Endodermal cell (in vitro differentiated cells): ENCODE measurements at regions not wholly inside any gene's neighbourhood (a gene's known extent, or its start where the extent isn't known, plus 50 kb on each side); places are given as distances from the start of the nearest gene placed in this dataset.

Experiments
- DNase-seq: peaks from one replicate; pipeline ENCODE4 v3.0.0-alpha.2; 2017
- H3K27ac ChIP-seq: 2 replicates; pipeline ENCODE4 v1.5.1; 2013; ENCODE audit warnings: mild to moderate bottlenecking, low read depth, low read length, moderate library complexity
- H3K27me3 ChIP-seq: 2 replicates; pipeline ENCODE4 v1.6.1; 2013; ENCODE audit warnings: mild to moderate bottlenecking, low read length, moderate library complexity; ENCODE audit not compliant: insufficient read depth, control insufficient read depth, poor library complexity, severe bottlenecking
- H3K36me3 ChIP-seq: 2 replicates; pipeline ENCODE4 v1.7.0; 2013; ENCODE audit warnings: mild to moderate bottlenecking, low read length, moderate library complexity; ENCODE audit not compliant: control insufficient read depth, insufficient read depth
- H3K4me1 ChIP-seq: one replicate; pipeline ENCODE4 v1.7.0; 2013; ENCODE audit warnings: low read length; ENCODE audit not compliant: control insufficient read depth, insufficient read depth
- H3K4me3 ChIP-seq: 2 replicates; pipeline ENCODE4 v1.5.1; 2013; ENCODE audit warnings: mild to moderate bottlenecking, low read length, moderate library complexity
- H3K9ac ChIP-seq: 2 replicates; pipeline ENCODE4 v1.6.1; 2013; ENCODE audit warnings: mild to moderate bottlenecking, low read length, moderate library complexity; ENCODE audit not compliant: poor library complexity, severe bottlenecking; ENCODE audit errors: extremely low read depth
- H3K9me3 ChIP-seq: 2 replicates; pipeline ENCODE4 v1.6.1; 2013; ENCODE audit warnings: mild to moderate bottlenecking, low read length, moderate library complexity; ENCODE audit not compliant: control insufficient read depth
- H3K27ac Mint-ChIP-seq: 2 replicates; pipeline ENCODE4 v1.8.0; 2020; ENCODE audit warnings: mixed read lengths
- H3K27me3 Mint-ChIP-seq: 2 replicates; pipeline ENCODE4 v1.8.0; 2021; ENCODE audit warnings: mild to moderate bottlenecking, mixed read lengths; ENCODE audit not compliant: insufficient read depth
- H3K36me3 Mint-ChIP-seq: 2 replicates; pipeline ENCODE4 v1.8.0; 2020; ENCODE audit warnings: low read depth, mixed read lengths
- H3K4me1 Mint-ChIP-seq: 2 replicates; pipeline ENCODE4 v1.8.0; 2020; ENCODE audit warnings: mixed read lengths
- H3K4me3 Mint-ChIP-seq: 2 replicates; pipeline ENCODE4 v1.8.0; 2020; ENCODE audit warnings: mild to moderate bottlenecking, moderate library complexity, mixed read lengths
- H3K9me3 Mint-ChIP-seq: 2 replicates; pipeline ENCODE4 v1.8.0; 2020; ENCODE audit warnings: mild to moderate bottlenecking, mixed read lengths
- WGBS, 2 experiments: methylation state at CpG; one replicate each; pipeline versions ENCODE4 v1.1.5 to v1.1.7; 2013; ENCODE audit warnings: missing lambda C conversion rate in 2 of 2, mixed read lengths in 1 of 2; ENCODE audit not compliant: insufficient coverage in 1 of 2, insufficient read length in 1 of 2; 5-methylcytosine and 5-hydroxymethylcytosine counted together
- TF ChIP-seq, protein P1 (sequence below): fragments of 200-600 bp; sonication (generic); conservative IDR thresholded peaks from 2 replicates; pipeline ENCODE4 v1.5.0; 2021; ENCODE audit warnings: antibody characterized with exemption, mild to moderate bottlenecking

- no peaks in the 10 kb centered on the region for H3K36me3 ChIP-seq
- no peak overlapping the region for H3K27ac ChIP-seq
- H3K27ac Mint-ChIP-seq: no peak overlapping the region
- H3K9me3 ChIP-seq: peaks cover 6% of the 10 kb centered on the region
- TF ChIP-seq, protein P1, sequence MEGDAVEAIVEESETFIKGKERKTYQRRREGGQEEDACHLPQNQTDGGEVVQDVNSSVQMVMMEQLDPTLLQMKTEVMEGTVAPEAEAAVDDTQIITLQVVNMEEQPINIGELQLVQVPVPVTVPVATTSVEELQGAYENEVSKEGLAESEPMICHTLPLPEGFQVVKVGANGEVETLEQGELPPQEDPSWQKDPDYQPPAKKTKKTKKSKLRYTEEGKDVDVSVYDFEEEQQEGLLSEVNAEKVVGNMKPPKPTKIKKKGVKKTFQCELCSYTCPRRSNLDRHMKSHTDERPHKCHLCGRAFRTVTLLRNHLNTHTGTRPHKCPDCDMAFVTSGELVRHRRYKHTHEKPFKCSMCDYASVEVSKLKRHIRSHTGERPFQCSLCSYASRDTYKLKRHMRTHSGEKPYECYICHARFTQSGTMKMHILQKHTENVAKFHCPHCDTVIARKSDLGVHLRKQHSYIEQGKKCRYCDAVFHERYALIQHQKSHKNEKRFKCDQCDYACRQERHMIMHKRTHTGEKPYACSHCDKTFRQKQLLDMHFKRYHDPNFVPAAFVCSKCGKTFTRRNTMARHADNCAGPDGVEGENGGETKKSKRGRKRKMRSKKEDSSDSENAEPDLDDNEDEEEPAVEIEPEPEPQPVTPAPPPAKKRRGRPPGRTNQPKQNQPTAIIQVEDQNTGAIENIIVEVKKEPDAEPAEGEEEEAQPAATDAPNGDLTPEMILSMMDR: no peak
- H3K4me1 Mint-ChIP-seq: peaks cover 27% of the 10 kb centered on the region
- DNase-seq: no peak
- H3K27me3 ChIP-seq: no peaks in the 10 kb centered on the region
- H3K4me3 ChIP-seq: no peak overlapping the region
- no peaks in the 10 kb centered on the region for H3K9me3 Mint-ChIP-seq
- peaks cover 2% of the 10 kb centered on the region for H3K27me3 Mint-ChIP-seq
- 98% methylated on average over 4 of the region's 4 CpGs for WGBS, 2 experiments
- no peak overlapping the region for H3K4me3 Mint-ChIP-seq
- H3K36me3 Mint-ChIP-seq: peaks cover 1% of the 10 kb centered on the region
- H3K4me1 ChIP-seq: peaks cover 12% of the 10 kb centered on the region
- H3K9ac ChIP-seq: no peak overlapping the region
Measured at GRCh38 chr18:10271481-10271880, 183.0 kb upstream of the APCDD1 start.

GRCh38 chr18:10274301-10274700, 180.1 kb upstream of the APCDD1 start:
- Mint-ChIP-seq H3K4me3 (no peak overlapping the region), H3K27me3 (peaks cover 2% of the 10 kb centered on the region), H3K36me3 (no peaks in the 10 kb centered on the region), H3K9me3 (no peaks in the 10 kb centered on the region), H3K4me1 (peaks cover 20% of the 10 kb centered on the region), H3K27ac (no peak overlapping the region)
- 94 to 100% methylated on average over 4 to 5 of the region's 5 CpGs for WGBS, 2 experiments
- DNase-seq: no peak
- Histone ChIP-seq H3K27me3 (no peaks in the 10 kb centered on the region), H3K4me3 (no peak overlapping the region), H3K9ac (no peak overlapping the region), H3K4me1 (peaks cover 12% of the 10 kb centered on the region), H3K36me3 (no peaks in the 10 kb centered on the region), H3K27ac (no peak overlapping the region), H3K9me3 (no peaks in the 10 kb centered on the region)
- TF ChIP-seq, protein P1: no peak

GRCh38 chr18:10275486-10275885, 178.9 kb upstream of the APCDD1 start:
- WGBS, 2 experiments: 96 to 100% methylated on average over 1 to 3 of the region's 3 CpGs
- H3K27me3 Mint-ChIP-seq: peaks cover 2% of the 10 kb centered on the region
- DNase-seq: no peak
- H3K27ac Mint-ChIP-seq: no peak overlapping the region
- no peaks in the 10 kb centered on the region for H3K27me3 ChIP-seq
- no peak overlapping the region for H3K9ac ChIP-seq
- H3K9me3 Mint-ChIP-seq: no peaks in the 10 kb centered on the region
- no peaks in the 10 kb centered on the region for H3K36me3 ChIP-seq
- H3K4me3 Mint-ChIP-seq: no peak overlapping the region
- H3K27ac ChIP-seq: no peak overlapping the region
- H3K4me3 ChIP-seq: no peak overlapping the region
- peaks cover 14% of the 10 kb centered on the region for H3K4me1 Mint-ChIP-seq
- peaks cover 9% of the 10 kb centered on the region for H3K4me1 ChIP-seq
- TF ChIP-seq, protein P1: no peak
- H3K9me3 ChIP-seq: no peaks in the 10 kb centered on the region
- no peaks in the 10 kb centered on the region for H3K36me3 Mint-ChIP-seq
